ENCODE measurements at regions not wholly inside any gene's neighbourhood (a gene's known extent, or its start where the extent isn't known, plus 50 kb on each side); places are given as distances from the start of the nearest gene placed in this dataset.

GRCh38 chr4:153146961-153147360 lies 57.3 kb upstream of the TRIM2 start:
- H3K27ac ChIP-seq (ENCODE audit: low read depth, low read length) = no peak overlapping the region

GRCh38 chr4:153148791-153149190 lies 55.5 kb upstream of the TRIM2 start:
- Histone ChIP-seq H2BK5ac (ENCODE audit: low read length) (no peak overlapping the region), H3K79me2 (ENCODE audit: control insufficient read depth, insufficient read depth, low read length) (no peaks in the 10 kb centered on the region), H3K79me1 (ENCODE audit: low read length) (no peaks in the 10 kb centered on the region), H3K27me3 (ENCODE audit: insufficient read depth, low read length, poor library complexity) (no peaks in the 10 kb centered on the region), H4K8ac (ENCODE audit: low read depth, low read length) (no peak overlapping the region), H3K4me1 (ENCODE audit: control insufficient read depth, low read depth, low read length) (peaks cover 8% of the 10 kb centered on the region), H3K18ac (ENCODE audit: low read length) (no peak overlapping the region), H3K4me3 (ENCODE audit: low read length) (no peak overlapping the region), H3K56ac (ENCODE audit: low read length) (no peak overlapping the region), H2AK5ac (ENCODE audit: low read length) (no peak overlapping the region), H3K36me3 (ENCODE audit: control insufficient read depth, insufficient read depth, low read length) (no peaks in the 10 kb centered on the region), H3K23ac (ENCODE audit: low read length) (no peak overlapping the region), H2BK15ac (replicated peaks; ENCODE audit: low read depth) (no peak overlapping the region), H4K5ac (ENCODE audit: low read length) (no peak overlapping the region), H3K4me2 (ENCODE audit: low read length) (no peak overlapping the region), H2BK120ac (ENCODE audit: low read depth, low read length) (no peak overlapping the region), H3K27ac (ENCODE audit: low read depth, low read length) (no peak overlapping the region), H3K4ac (ENCODE audit: low read depth, low read length) (no peak overlapping the region), H3K9ac (ENCODE audit: low read length) (no peak overlapping the region)
- WGBS (ENCODE audit: extremely low coverage, insufficient coverage, low lambda C conversion rate) = no CpG with 5 or more reads among the region's 3 CpGs
- no peak for DNase-seq

More at GRCh38 chr4:153146961-153147360, 57.3 kb upstream of the TRIM2 start:
- H4K8ac ChIP-seq (ENCODE audit: low read depth, low read length) = no peak overlapping the region
- no peak overlapping the region for H2BK120ac ChIP-seq (ENCODE audit: low read depth, low read length)
- H3K23ac ChIP-seq (ENCODE audit: low read length) = no peak overlapping the region
- WGBS (ENCODE audit: extremely low coverage, insufficient coverage, low lambda C conversion rate) = no CpG with 5 or more reads among the region's 4 CpGs
- H3K4me1 ChIP-seq (ENCODE audit: control insufficient read depth, low read depth, low read length) = peaks cover 4% of the 10 kb centered on the region
- no peak overlapping the region for H4K5ac ChIP-seq (ENCODE audit: low read length)
- H3K56ac ChIP-seq (ENCODE audit: low read length) = no peak overlapping the region
- H3K18ac ChIP-seq (ENCODE audit: low read length) = peak overlapping the region; percentile 39
- no peak overlapping the region for H3K4ac ChIP-seq (ENCODE audit: low read depth, low read length)
- H3K9ac ChIP-seq (ENCODE audit: low read length) = no peak overlapping the region
- no peak overlapping the region for H3K4me2 ChIP-seq (ENCODE audit: low read length)
- no peaks in the 10 kb centered on the region for H3K79me1 ChIP-seq (ENCODE audit: low read length)
- no peak overlapping the region for H2BK15ac ChIP-seq (replicated peaks; ENCODE audit: low read depth)
- H2BK5ac ChIP-seq (ENCODE audit: low read length) = no peak overlapping the region
- H3K79me2 ChIP-seq (ENCODE audit: control insufficient read depth, insufficient read depth, low read length) = no peaks in the 10 kb centered on the region
- no peaks in the 10 kb centered on the region for H3K36me3 ChIP-seq (ENCODE audit: control insufficient read depth, insufficient read depth, low read length)
- H3K27me3 ChIP-seq (ENCODE audit: insufficient read depth, low read length, poor library complexity) = no peaks in the 10 kb centered on the region
- H3K4me3 ChIP-seq (ENCODE audit: low read length) = no peak overlapping the region
- DNase-seq = no peak
- H2AK5ac ChIP-seq (ENCODE audit: low read length) = no peak overlapping the region

- no peaks in the 10 kb centered on the region for H3K79me1 ChIP-seq (ENCODE audit: low read length)
- H3K4ac ChIP-seq (ENCODE audit: low read depth, low read length) = no peak overlapping the region
- no peaks in the 10 kb centered on the region for H3K79me2 ChIP-seq (ENCODE audit: control insufficient read depth, insufficient read depth, low read length)
- H3K9ac ChIP-seq (ENCODE audit: low read length) = no peak overlapping the region
- no peak overlapping the region for H2BK120ac ChIP-seq (ENCODE audit: low read depth, low read length)
- DNase-seq = peak; percentile 96
- H3K23ac ChIP-seq (ENCODE audit: low read length) = no peak overlapping the region
- H3K27me3 ChIP-seq (ENCODE audit: insufficient read depth, low read length, poor library complexity) = no peaks in the 10 kb centered on the region
- H4K8ac ChIP-seq (ENCODE audit: low read depth, low read length) = no peak overlapping the region
- no peak overlapping the region for H2BK15ac ChIP-seq (replicated peaks; ENCODE audit: low read depth)
- H2BK5ac ChIP-seq (ENCODE audit: low read length) = no peak overlapping the region
- no peak overlapping the region for H3K4me3 ChIP-seq (ENCODE audit: low read length)
- WGBS (ENCODE audit: extremely low coverage, insufficient coverage, low lambda C conversion rate) = no CpG with 5 or more reads among the region's 31 CpGs
- no peak overlapping the region for H2AK5ac ChIP-seq (ENCODE audit: low read length)
- H4K5ac ChIP-seq (ENCODE audit: low read length) = no peak overlapping the region
- no peak overlapping the region for H3K4me2 ChIP-seq (ENCODE audit: low read length)
- no peaks in the 10 kb centered on the region for H3K36me3 ChIP-seq (ENCODE audit: control insufficient read depth, insufficient read depth, low read length)
- H3K18ac ChIP-seq (ENCODE audit: low read length) = no peak overlapping the region
- peaks cover 19% of the 10 kb centered on the region for H3K4me1 ChIP-seq (ENCODE audit: control insufficient read depth, low read depth, low read length)
- H3K27ac ChIP-seq (ENCODE audit: low read depth, low read length) = no peak overlapping the region
- H3K56ac ChIP-seq (ENCODE audit: low read length) = no peak overlapping the region
Observed at GRCh38 chr4:153151535-153152455, 52.4 kb upstream of the TRIM2 start.

- peak overlapping the region; percentile 37 for H3K23ac ChIP-seq (ENCODE audit: low read length)
- peak; percentile 78 for DNase-seq
- H4K8ac ChIP-seq (ENCODE audit: low read depth, low read length) = no peak overlapping the region
- peak overlapping the region; percentile 56 for H3K27ac ChIP-seq (ENCODE audit: low read depth, low read length)
- H3K36me3 ChIP-seq (ENCODE audit: control insufficient read depth, insufficient read depth, low read length) = no peaks in the 10 kb centered on the region
- WGBS (ENCODE audit: extremely low coverage, insufficient coverage, low lambda C conversion rate) = no CpG with 5 or more reads among the region's 44 CpGs
- peak overlapping the region; percentile 38 for H2BK5ac ChIP-seq (ENCODE audit: low read length)
- no peak overlapping the region for H4K5ac ChIP-seq (ENCODE audit: low read length)
- H3K4me3 ChIP-seq (ENCODE audit: low read length) = peak overlapping the region; percentile 18
- peak overlapping the region; percentile 77 for H3K4ac ChIP-seq (ENCODE audit: low read depth, low read length)
- peak overlapping the region; percentile 96 for H3K56ac ChIP-seq (ENCODE audit: low read length)
- no peak overlapping the region for H2AK5ac ChIP-seq (ENCODE audit: low read length)
- H3K79me1 ChIP-seq (ENCODE audit: low read length) = no peaks in the 10 kb centered on the region
- H3K79me2 ChIP-seq (ENCODE audit: control insufficient read depth, insufficient read depth, low read length) = no peaks in the 10 kb centered on the region
- no peak overlapping the region for H2BK120ac ChIP-seq (ENCODE audit: low read depth, low read length)
- peaks cover 19% of the 10 kb centered on the region for H3K4me1 ChIP-seq (ENCODE audit: control insufficient read depth, low read depth, low read length)
- H3K4me2 ChIP-seq (ENCODE audit: low read length) = peak overlapping the region; percentile 93
- peak overlapping the region; percentile 78 for H3K9ac ChIP-seq (ENCODE audit: low read length)
- no peak overlapping the region for H2BK15ac ChIP-seq (replicated peaks; ENCODE audit: low read depth)
- H3K18ac ChIP-seq (ENCODE audit: low read length) = peak overlapping the region; percentile 77
- no peaks in the 10 kb centered on the region for H3K27me3 ChIP-seq (ENCODE audit: insufficient read depth, low read length, poor library complexity)
Observed at GRCh38 chr4:153152501-153153338, 51.5 kb upstream of the TRIM2 start.

GRCh38 chr4:153153339-153153871 lies 50.8 kb upstream of the TRIM2 start:
- Histone ChIP-seq H4K5ac (ENCODE audit: low read length) (no peak overlapping the region), H3K56ac (ENCODE audit: low read length) (peak overlapping the region; percentile 96), H4K8ac (ENCODE audit: low read depth, low read length) (no peak overlapping the region), H3K9ac (ENCODE audit: low read length) (peak overlapping the region; percentile 78), H3K4me1 (ENCODE audit: control insufficient read depth, low read depth, low read length) (peaks cover 19% of the 10 kb centered on the region), H3K79me1 (ENCODE audit: low read length) (no peaks in the 10 kb centered on the region), H3K23ac (ENCODE audit: low read length) (peak overlapping the region; percentile 7), H3K36me3 (ENCODE audit: control insufficient read depth, insufficient read depth, low read length) (no peaks in the 10 kb centered on the region), H3K4me3 (ENCODE audit: low read length) (peak overlapping the region; percentile 18), H3K79me2 (ENCODE audit: control insufficient read depth, insufficient read depth, low read length) (no peaks in the 10 kb centered on the region), H2BK5ac (ENCODE audit: low read length) (peak overlapping the region; percentile 38), H2AK5ac (ENCODE audit: low read length) (no peak overlapping the region), H3K27ac (ENCODE audit: low read depth, low read length) (peak overlapping the region; percentile 56), H3K27me3 (ENCODE audit: insufficient read depth, low read length, poor library complexity) (no peaks in the 10 kb centered on the region), H3K4me2 (ENCODE audit: low read length) (peak overlapping the region; percentile 93), H2BK120ac (ENCODE audit: low read depth, low read length) (peak overlapping the region; percentile 30), H3K4ac (ENCODE audit: low read depth, low read length) (peak overlapping the region; percentile 77), H2BK15ac (replicated peaks; ENCODE audit: low read depth) (peak overlapping the region; percentile 5), H3K18ac (ENCODE audit: low read length) (peak overlapping the region; percentile 77)
- peak; percentile 90 for DNase-seq
- WGBS (ENCODE audit: extremely low coverage, insufficient coverage, low lambda C conversion rate) = no CpG with 5 or more reads among the region's 56 CpGs
